ENCODE measurements at regions not wholly inside any gene's neighbourhood (a gene's known extent, or its start where the extent isn't known, plus 50 kb on each side); places are given as distances from the start of the nearest gene placed in this dataset.

DNA sequence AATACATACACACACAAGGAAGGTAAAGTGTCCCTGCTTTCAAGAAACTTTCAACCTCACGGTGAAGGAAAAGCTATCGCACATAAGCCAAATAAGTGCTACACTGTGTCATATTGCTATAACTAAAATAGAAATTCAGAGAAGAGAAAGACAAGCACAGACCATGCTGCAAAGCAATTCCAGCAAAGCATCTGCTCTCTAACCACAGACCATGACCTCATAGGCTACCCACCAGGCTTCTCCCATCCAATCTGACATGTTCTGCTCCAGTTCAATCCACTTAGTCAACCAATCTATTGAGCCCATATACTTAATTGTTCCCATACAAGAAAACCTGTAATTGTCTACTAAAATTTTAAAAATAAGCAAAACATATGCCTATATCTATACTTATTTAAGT is 211.3 kb downstream of the BARHL2 start:
- H3K36me3 ChIP-seq (ENCODE audit: control insufficient read depth, insufficient read depth, low read length): no peaks in the 10 kb centered on the region
- Mint-ChIP-seq H3K27ac (no peak overlapping the region), H3K36me3 (no peaks in the 10 kb centered on the region), H3K9me3 (no peaks in the 10 kb centered on the region), H3K4me1 (no peaks in the 10 kb centered on the region), H3K4me3 (no peak overlapping the region), H3K27me3 (ENCODE audit: low read depth in 2 of 2) (peaks cover 0 to 8% of the 10 kb centered on the region in 2 donors)
- TF ChIP-seq, protein P1, sequence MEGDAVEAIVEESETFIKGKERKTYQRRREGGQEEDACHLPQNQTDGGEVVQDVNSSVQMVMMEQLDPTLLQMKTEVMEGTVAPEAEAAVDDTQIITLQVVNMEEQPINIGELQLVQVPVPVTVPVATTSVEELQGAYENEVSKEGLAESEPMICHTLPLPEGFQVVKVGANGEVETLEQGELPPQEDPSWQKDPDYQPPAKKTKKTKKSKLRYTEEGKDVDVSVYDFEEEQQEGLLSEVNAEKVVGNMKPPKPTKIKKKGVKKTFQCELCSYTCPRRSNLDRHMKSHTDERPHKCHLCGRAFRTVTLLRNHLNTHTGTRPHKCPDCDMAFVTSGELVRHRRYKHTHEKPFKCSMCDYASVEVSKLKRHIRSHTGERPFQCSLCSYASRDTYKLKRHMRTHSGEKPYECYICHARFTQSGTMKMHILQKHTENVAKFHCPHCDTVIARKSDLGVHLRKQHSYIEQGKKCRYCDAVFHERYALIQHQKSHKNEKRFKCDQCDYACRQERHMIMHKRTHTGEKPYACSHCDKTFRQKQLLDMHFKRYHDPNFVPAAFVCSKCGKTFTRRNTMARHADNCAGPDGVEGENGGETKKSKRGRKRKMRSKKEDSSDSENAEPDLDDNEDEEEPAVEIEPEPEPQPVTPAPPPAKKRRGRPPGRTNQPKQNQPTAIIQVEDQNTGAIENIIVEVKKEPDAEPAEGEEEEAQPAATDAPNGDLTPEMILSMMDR (IDR thresholded peaks at IDR 0.05): no peak
- no peaks in the 10 kb centered on the region for H3K9me3 ChIP-seq (ENCODE audit: control insufficient read depth, insufficient read depth, low read length)
- 100% methylated on average over 2 of the region's 2 CpGs for WGBS (ENCODE audit: insufficient coverage)
- intact Hi-C loops (cut with micrococcal nuclease): no loop called here
- no peak for ATAC-seq
- no peaks in the 10 kb centered on the region for H3K27me3 ChIP-seq (ENCODE audit: control insufficient read depth, insufficient read depth, low read length)
- H3K4me3 ChIP-seq (ENCODE audit: low read length): no peak overlapping the region
- no peaks in the 10 kb centered on the region for H3K4me1 ChIP-seq (ENCODE audit: control insufficient read depth, insufficient read depth, low read length)
- no peak overlapping the region for H3K27ac ChIP-seq (ENCODE audit: low read length)
- DNase-seq: no peak

DNA sequence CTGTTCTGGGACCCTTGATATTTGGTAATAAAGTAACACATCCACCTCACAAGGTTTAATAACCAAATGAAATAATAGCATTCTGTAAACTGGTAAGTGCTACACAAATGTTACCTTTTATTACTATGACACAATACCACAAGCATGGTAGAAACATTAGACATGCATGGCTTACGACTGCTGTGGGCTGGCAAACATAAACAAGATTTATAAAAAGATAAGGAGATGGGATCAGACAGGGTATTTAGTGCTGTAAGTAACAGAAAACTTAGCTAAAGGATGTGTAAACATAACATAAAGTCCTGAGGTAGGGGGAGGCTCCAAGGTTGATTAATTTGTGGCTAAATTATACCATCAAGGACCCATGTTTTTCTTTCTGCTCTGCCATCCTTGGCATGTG is 212.6 kb downstream of the BARHL2 start:
- ATAC-seq (no peak), DNase-seq (no peak)
- H3K27me3 ChIP-seq (ENCODE audit: control insufficient read depth, insufficient read depth, low read length): no peaks in the 10 kb centered on the region
- Mint-ChIP-seq H3K27ac (no peak overlapping the region), H3K27me3 (ENCODE audit: low read depth in 2 of 2) (peaks cover 0 to 8% of the 10 kb centered on the region in 2 donors), H3K4me1 (no peaks in the 10 kb centered on the region), H3K9me3 (no peaks in the 10 kb centered on the region), H3K36me3 (no peaks in the 10 kb centered on the region), H3K4me3 (no peak overlapping the region)
- H3K9me3 ChIP-seq (ENCODE audit: control insufficient read depth, insufficient read depth, low read length): no peaks in the 10 kb centered on the region
- intact Hi-C loops (cut with micrococcal nuclease): no loop called here
- 100% methylated on average over 1 of the region's 1 CpG for WGBS (ENCODE audit: insufficient coverage)
- no peaks in the 10 kb centered on the region for H3K36me3 ChIP-seq (ENCODE audit: control insufficient read depth, insufficient read depth, low read length)
- TF ChIP-seq, protein P1 (IDR thresholded peaks at IDR 0.05): no peak
- no peaks in the 10 kb centered on the region for H3K4me1 ChIP-seq (ENCODE audit: control insufficient read depth, insufficient read depth, low read length)
- no peak overlapping the region for H3K27ac ChIP-seq (ENCODE audit: low read length)
- no peak overlapping the region for H3K4me3 ChIP-seq (ENCODE audit: low read length)

- Histone ChIP-seq H3K27ac (ENCODE audit: low read length) (no peak overlapping the region), H3K36me3 (ENCODE audit: control insufficient read depth, insufficient read depth, low read length) (no peaks in the 10 kb centered on the region), H3K4me3 (ENCODE audit: low read length) (no peak overlapping the region), H3K9me3 (ENCODE audit: control insufficient read depth, insufficient read depth, low read length) (no peaks in the 10 kb centered on the region), H3K4me1 (ENCODE audit: control insufficient read depth, insufficient read depth, low read length) (no peaks in the 10 kb centered on the region), H3K27me3 (ENCODE audit: control insufficient read depth, insufficient read depth, low read length) (no peaks in the 10 kb centered on the region)
- Mint-ChIP-seq H3K27me3 (ENCODE audit: low read depth in 2 of 2) (no peaks in the 10 kb centered on the region), H3K4me3 (no peak overlapping the region), H3K36me3 (no peaks in the 10 kb centered on the region), H3K9me3 (no peaks in the 10 kb centered on the region), H3K27ac (no peak overlapping the region), H3K4me1 (no peaks in the 10 kb centered on the region)
- ATAC-seq (no peak), DNase-seq (no peak)
- 92% methylated on average over 1 of the region's 1 CpG for WGBS (ENCODE audit: insufficient coverage)
- TF ChIP-seq, protein P1 (IDR thresholded peaks at IDR 0.05): no peak
- intact Hi-C loops (cut with micrococcal nuclease): no loop called here
Measured at GRCh38 chr1:90502696-90503095, 214.4 kb downstream of the BARHL2 start.

- TF ChIP-seq, protein P1 (IDR thresholded peaks at IDR 0.05): no peak
- H3K4me3 ChIP-seq (ENCODE audit: low read length): no peak overlapping the region
- no peak for ATAC-seq
- Mint-ChIP-seq H3K27me3 (ENCODE audit: low read depth in 2 of 2) (no peaks in the 10 kb centered on the region), H3K4me3 (no peak overlapping the region), H3K4me1 (no peaks in the 10 kb centered on the region), H3K9me3 (no peaks in the 10 kb centered on the region), H3K27ac (no peak overlapping the region), H3K36me3 (no peaks in the 10 kb centered on the region)
- no peaks in the 10 kb centered on the region for H3K27me3 ChIP-seq (ENCODE audit: control insufficient read depth, insufficient read depth, low read length)
- H3K4me1 ChIP-seq (ENCODE audit: control insufficient read depth, insufficient read depth, low read length): no peaks in the 10 kb centered on the region
- no peaks in the 10 kb centered on the region for H3K9me3 ChIP-seq (ENCODE audit: control insufficient read depth, insufficient read depth, low read length)
- intact Hi-C loops (cut with micrococcal nuclease): no loop called here
- no peaks in the 10 kb centered on the region for H3K36me3 ChIP-seq (ENCODE audit: control insufficient read depth, insufficient read depth, low read length)
- H3K27ac ChIP-seq (ENCODE audit: low read length): no peak overlapping the region
- 70% methylated on average over 5 of the region's 7 CpGs for WGBS (ENCODE audit: insufficient coverage)
- DNase-seq: no peak
Measured at GRCh38 chr1:90502194-90502593, 214.9 kb downstream of the BARHL2 start.

All from natural killer cell (primary cell).